CD4-positive, alpha-beta T cell (primary cell): ENCODE measurements at regions not wholly inside any gene's neighbourhood (a gene's known extent, or its start where the extent isn't known, plus 50 kb on each side); places are given as distances from the start of the nearest gene placed in this dataset.

ENCODE experiments used
- ATAC-seq: fragments of 200-7000 bp; cut with Tn5 transposase; one replicate; pipeline ENCODE4 v1.10.0; 2022; ENCODE audit warnings: mild to moderate bottlenecking; ENCODE audit not compliant: poor library complexity
- CTCF ChIA-PET: fragments of 350-600 bp; sonication (Branson Sonifier 250); formaldehyde crosslinking; loops from one replicate; lab custom pipeline; 2021; ENCODE audit warnings: antibody characterized with exemption, inconsistent platforms; lab: Charles Lee
- POLR2A ChIA-PET: fragments of 350-600 bp; sonication (Branson Sonifier 250); formaldehyde crosslinking; loops from one replicate; lab custom pipeline; 2021; ENCODE audit warnings: antibody characterized with exemption, inconsistent platforms; lab: Charles Lee
- DNase-seq, 14 experiments: peaks; one replicate each; pipeline ENCODE4 v3.0.0-alpha.2; 2013 to 2020; ENCODE audit warnings: mixed read lengths in 2 of 14
- H3K27ac ChIP-seq, 2 donors: one replicate each; pipeline versions ENCODE4 v1.5.1 to v1.7.0; 2013; ENCODE audit warnings: low read length in 2 of 2, low read depth in 1 of 2, mild to moderate bottlenecking in 1 of 2
- H3K27me3 ChIP-seq, 2 experiments: 1 replicate in 1 of 2; 2 replicates in 1 of 2; pipeline versions ENCODE4 v1.6.1 to v1.7.0; 2013; ENCODE audit warnings: low read length in 2 of 2, control low read depth in 1 of 2, mild to moderate bottlenecking in 1 of 2, moderate library complexity in 1 of 2; ENCODE audit not compliant: insufficient read depth in 2 of 2, control insufficient read depth in 1 of 2
- H3K36me3 ChIP-seq: one replicate; pipeline ENCODE4 v1.6.1; 2013; ENCODE audit warnings: low read length, control low read depth; ENCODE audit not compliant: insufficient read depth
- H3K4me1 ChIP-seq: one replicate; pipeline ENCODE4 v1.6.1; 2013; ENCODE audit warnings: low read length, control low read depth; ENCODE audit not compliant: insufficient read depth
- H3K4me3 ChIP-seq: one replicate; pipeline ENCODE4 v1.5.1; 2013; ENCODE audit warnings: mild to moderate bottlenecking, low read length, moderate library complexity
- H3K9me3 ChIP-seq, 2 experiments: 1 replicate in 1 of 2; 2 replicates in 1 of 2; pipeline versions ENCODE4 v1.6.1 to v1.7.0; 2013; ENCODE audit warnings: low read length in 2 of 2, mild to moderate bottlenecking in 2 of 2, control low read depth in 1 of 2, moderate library complexity in 1 of 2; ENCODE audit not compliant: control insufficient read depth in 1 of 2, insufficient read depth in 1 of 2
- H3K27ac Mint-ChIP-seq: one replicate; pipeline ENCODE4 v1.8.0; 2020; ENCODE audit warnings: mixed read lengths
- H3K27me3 Mint-ChIP-seq: one replicate; pipeline ENCODE4 v1.8.0; 2021; ENCODE audit warnings: mixed read lengths
- H3K36me3 Mint-ChIP-seq: one replicate; pipeline ENCODE4 v1.8.0; 2021; ENCODE audit warnings: low read depth, mixed read lengths
- H3K4me1 Mint-ChIP-seq: one replicate; pipeline ENCODE4 v1.8.0; 2021; ENCODE audit warnings: low read depth, mixed read lengths
- H3K4me3 Mint-ChIP-seq: one replicate; pipeline ENCODE4 v1.8.0; 2020; ENCODE audit warnings: mild to moderate bottlenecking, mixed read lengths
- H3K9me3 Mint-ChIP-seq: one replicate; pipeline ENCODE4 v1.8.0; 2020; ENCODE audit warnings: mixed read lengths
- CTCF ChIP-seq: fragments of 200-600 bp; IDR thresholded peaks from one replicate; pipeline ENCODE4 v1.8.0; 2022; ENCODE audit warnings: antibody characterized with exemption, mild to moderate bottlenecking
- intact Hi-C, 2 experiments: fragments of 100-400 bp; cut with DNase I in 1 of 2; cut with micrococcal nuclease in 1 of 2; formaldehyde crosslinking; loops; one replicate each; pipeline versions ENCODE4 v1.15.1 to v1.9.0; 2023 to 2025; cut with DNase I, micrococcal nuclease

GRCh38 chr6:43838276-43839036 lies 68.4 kb downstream of the VEGFA start:
- no peak overlapping the region for H3K4me3 Mint-ChIP-seq
- no peak for TF ChIP-seq CTCF
- H3K9me3 ChIP-seq: no peaks in the 10 kb centered on the region
- no peaks in the 10 kb centered on the region for H3K36me3 ChIP-seq
- no peak overlapping the region for H3K4me3 ChIP-seq
- ATAC-seq (no peak), DNase-seq (peak in 2 of 14 experiments; percentile 37 to 47)
- no peaks in the 10 kb centered on the region for H3K4me1 ChIP-seq
- H3K4me1 Mint-ChIP-seq: no peaks in the 10 kb centered on the region
- H3K36me3 Mint-ChIP-seq: no peaks in the 10 kb centered on the region
- ChIA-PET POLR2A (no interaction called here), CTCF (no interaction called here)
- no peaks in the 10 kb centered on the region for H3K9me3 Mint-ChIP-seq
- H3K27me3 ChIP-seq: no peaks in the 10 kb centered on the region
- H3K27me3 Mint-ChIP-seq: peaks cover 4% of the 10 kb centered on the region
- H3K27ac Mint-ChIP-seq: no peak overlapping the region
- H3K27ac ChIP-seq: no peak overlapping the region
- intact Hi-C loops: loop anchor here in 1 of 2 experiments (5.0 kb wide), 1 partner anchor 116 kb away; no protein-coding TSS in a partner anchor

DNA sequence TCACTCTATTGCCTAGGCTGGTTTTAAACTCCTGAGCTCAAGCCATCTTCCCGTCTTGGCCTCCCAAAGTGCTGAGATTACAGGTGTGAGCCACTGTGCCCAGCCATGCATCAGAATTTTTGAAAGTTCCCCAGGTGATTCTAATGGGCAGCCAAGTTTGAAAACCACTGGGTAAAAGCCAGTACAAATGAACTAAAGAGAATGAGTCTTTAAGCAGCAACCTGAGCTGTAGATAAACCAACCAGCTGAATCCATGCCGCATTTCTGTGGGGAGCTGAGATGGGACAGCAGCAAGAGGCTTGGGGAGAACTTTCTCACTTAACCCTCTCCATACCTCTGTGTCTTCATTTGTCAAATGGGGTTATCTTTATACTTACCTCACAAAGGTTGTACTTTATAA lies 67.5 kb downstream of the VEGFA start:
- intact Hi-C loops: loop anchor here in 1 of 2 experiments (5.0 kb wide), 1 partner anchor 115 kb away; no protein-coding TSS in a partner anchor
- H3K27me3 Mint-ChIP-seq: peaks cover 4% of the 10 kb centered on the region
- Histone ChIP-seq H3K36me3 (no peaks in the 10 kb centered on the region), H3K4me1 (no peaks in the 10 kb centered on the region), H3K27ac (no peak overlapping the region), H3K4me3 (no peak overlapping the region), H3K9me3 (no peaks in the 10 kb centered on the region), H3K27me3 (no peaks in the 10 kb centered on the region)
- no peak for DNase-seq
- TF ChIP-seq CTCF: no peak
- no peak overlapping the region for H3K27ac Mint-ChIP-seq
- no peaks in the 10 kb centered on the region for H3K36me3 Mint-ChIP-seq
- H3K4me3 Mint-ChIP-seq: no peak overlapping the region
- H3K4me1 Mint-ChIP-seq: no peaks in the 10 kb centered on the region
- ATAC-seq: no peak
- CTCF ChIA-PET: no interaction called here
- POLR2A ChIA-PET: no interaction called here
- no peaks in the 10 kb centered on the region for H3K9me3 Mint-ChIP-seq

DNA sequence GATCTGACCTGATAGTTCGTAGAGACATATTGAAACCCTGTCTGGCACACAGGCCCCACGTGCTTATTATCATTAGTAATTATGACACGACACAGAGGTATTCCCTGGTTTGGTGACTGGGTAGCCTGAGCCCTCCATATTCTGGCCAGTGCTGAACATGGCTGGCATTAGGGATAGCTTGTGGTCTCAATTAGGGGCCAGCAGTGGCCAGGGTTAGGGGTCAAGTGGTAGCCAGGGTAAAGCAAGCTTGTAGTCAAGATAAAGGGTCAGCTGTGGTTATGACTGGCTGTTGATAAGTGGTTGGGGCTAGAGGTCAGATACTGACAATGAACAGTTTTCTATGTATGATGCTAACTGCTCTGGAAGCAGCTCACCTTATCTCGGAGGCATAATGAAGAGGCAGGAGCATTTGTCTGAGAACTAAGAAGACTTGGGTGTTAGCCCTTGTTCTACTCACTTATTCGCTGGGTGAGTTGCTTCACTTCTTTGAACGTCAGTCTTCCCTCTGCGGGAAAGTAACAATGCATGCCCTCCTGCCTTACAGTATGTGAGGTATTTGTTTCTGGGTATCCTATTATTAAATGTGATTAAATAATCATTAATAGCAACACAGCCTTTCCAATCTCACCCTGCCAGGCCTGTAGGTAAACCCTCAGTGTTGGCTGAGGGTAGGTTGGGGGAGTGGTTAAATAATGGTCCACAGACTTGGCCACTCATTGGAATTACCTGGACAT lies 66.7 kb downstream of the VEGFA start:
- no peaks in the 10 kb centered on the region for H3K9me3 Mint-ChIP-seq
- no peak for TF ChIP-seq CTCF
- POLR2A ChIA-PET: no interaction called here
- Histone ChIP-seq H3K9me3 (no peaks in the 10 kb centered on the region), H3K27ac (no peak overlapping the region), H3K4me1 (no peaks in the 10 kb centered on the region), H3K36me3 (no peaks in the 10 kb centered on the region), H3K27me3 (no peaks in the 10 kb centered on the region), H3K4me3 (no peak overlapping the region)
- no peak overlapping the region for H3K27ac Mint-ChIP-seq
- CTCF ChIA-PET: no interaction called here
- no peak overlapping the region for H3K4me3 Mint-ChIP-seq
- no peak for DNase-seq
- intact Hi-C loops: loop anchor here in 1 of 2 experiments (5.0 kb wide), 1 partner anchor 114 kb away; no protein-coding TSS in a partner anchor
- no peaks in the 10 kb centered on the region for H3K36me3 Mint-ChIP-seq
- H3K27me3 Mint-ChIP-seq: peaks cover 4% of the 10 kb centered on the region
- no peak for ATAC-seq
- H3K4me1 Mint-ChIP-seq: no peaks in the 10 kb centered on the region
